Hematopoietic multipotent progenitor cell treated with erythropoietin and hydrocortisone succinate and interleukin-3 and kit ligand, for 17 days (in vitro differentiated cells): ENCODE measurements at regions not wholly inside any gene's neighbourhood (a gene's known extent, or its start where the extent isn't known, plus 50 kb on each side); places are given as distances from the start of the nearest gene placed in this dataset.
"Not testable (repeated sequence)": the region's sequence is repeated elsewhere in the genome, so short reads cannot be mapped to it uniquely, and the experiment has no call there.

Experiments
- DNase-seq: peaks from one replicate; pipeline ENCODE4 v3.0.0-alpha.2; 2015; ENCODE audit warnings: low spot score

- no peak for DNase-seq
Observed at GRCh38 chr10:33036670-33037069, 78.6 kb upstream of the ITGB1 start.

GRCh38 chr10:33035411-33035810 is 77.4 kb upstream of the ITGB1 start:
- DNase-seq, result no peak

GRCh38 chr10:33034931-33035330 is 76.9 kb upstream of the ITGB1 start:
- no peak for DNase-seq

GRCh38 chr10:33032654-33033151 is 74.7 kb upstream of the ITGB1 start:
- DNase-seq, result no peak

- DNase-seq, result no peak
Observed at GRCh38 chr10:33031815-33032653, 74.0 kb upstream of the ITGB1 start.

- DNase-seq, result no peak
Observed at GRCh38 chr10:33031171-33031570, 73.1 kb upstream of the ITGB1 start.

- not testable (repeated sequence) for DNase-seq
Observed at GRCh38 chr10:33028515-33028914, 70.5 kb upstream of the ITGB1 start.

GRCh38 chr10:33027088-33027487 is 69.1 kb upstream of the ITGB1 start:
- no peak for DNase-seq

- DNase-seq, result no peak
Observed at GRCh38 chr10:33026422-33026821, 68.4 kb upstream of the ITGB1 start.

- DNase-seq, result no peak
Observed at GRCh38 chr10:33025910-33026309, 67.9 kb upstream of the ITGB1 start.

- no peak for DNase-seq
Observed at GRCh38 chr10:33025039-33025438, 67.0 kb upstream of the ITGB1 start.

- no peak for DNase-seq
Observed at GRCh38 chr10:33022691-33023090, 64.7 kb upstream of the ITGB1 start.

GRCh38 chr10:33022090-33022489 is 64.1 kb upstream of the ITGB1 start:
- no peak for DNase-seq

GRCh38 chr10:33016988-33017387 is 59.0 kb upstream of the ITGB1 start:
- DNase-seq, result no peak

GRCh38 chr10:33015761-33016547 is 57.9 kb upstream of the ITGB1 start:
- DNase-seq, result no peak

GRCh38 chr10:33013331-33013730 is 55.3 kb upstream of the ITGB1 start:
- not testable (repeated sequence) for DNase-seq

- DNase-seq, result no peak
Observed at GRCh38 chr10:33012306-33012705, 54.3 kb upstream of the ITGB1 start.

GRCh38 chr10:33010132-33011037 is 52.4 kb upstream of the ITGB1 start:
- no peak for DNase-seq

GRCh38 chr10:33009244-33010131 is 51.5 kb upstream of the ITGB1 start:
- DNase-seq, result no peak

- peak; percentile 74 for DNase-seq
Observed at GRCh38 chr10:33008499-33009243, 50.6 kb upstream of the ITGB1 start.
